ENCODE measurements at regions not wholly inside any gene's neighbourhood (a gene's known extent, or its start where the extent isn't known, plus 50 kb on each side); places are given as distances from the start of the nearest gene placed in this dataset.
A peak's percentile ranks its signal among the peaks of the same experiment; 100 is the strongest.

DNA sequence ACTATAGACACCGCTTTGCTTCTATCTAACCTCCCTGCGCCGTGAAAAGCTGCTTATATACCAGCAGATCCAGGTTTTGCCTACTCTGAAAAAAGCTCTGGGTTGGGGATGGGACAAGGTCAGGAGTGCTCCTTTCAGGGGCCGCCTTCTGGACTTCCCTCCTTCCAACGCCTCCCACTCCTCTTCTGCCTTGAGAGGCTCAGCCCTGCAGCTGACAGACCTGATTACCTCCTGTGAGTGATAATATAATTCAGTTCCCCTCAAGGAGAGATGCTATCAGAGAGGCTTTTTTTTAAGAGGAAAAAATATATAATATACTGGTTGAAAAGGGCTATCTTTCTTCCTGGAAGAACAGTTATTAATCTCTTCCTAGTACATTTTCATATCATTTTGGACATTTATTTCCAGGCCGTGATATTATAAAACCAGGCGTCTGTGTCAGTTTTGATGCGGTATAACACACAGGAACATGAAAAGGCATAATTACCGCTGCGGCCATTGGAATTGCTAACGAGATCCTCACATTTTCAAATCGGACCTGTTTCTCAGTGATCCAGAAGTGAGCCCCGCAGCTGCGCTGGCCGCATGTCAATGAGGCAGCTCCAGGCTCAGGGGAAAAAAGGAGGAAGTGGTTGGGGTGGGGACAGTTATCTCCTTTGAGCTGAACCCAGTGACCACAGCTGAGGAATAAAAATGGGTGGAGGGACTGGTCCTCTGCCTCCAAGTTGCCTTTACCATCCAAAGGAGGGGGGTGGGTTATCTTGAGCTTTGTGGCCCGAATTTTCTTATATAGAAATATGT is 457.1 kb downstream of the TYW1 start:
- no peaks in the 10 kb centered on the region for H3K36me3 ChIP-seq (ENCODE audit: control insufficient read depth in 2 of 3, insufficient read depth in 3 of 3, low read length in 3 of 3)
- no peak overlapping the region for H3K27ac ChIP-seq (ENCODE audit: low read depth in 2 of 2, low read length in 2 of 2)
- H3K9me3 ChIP-seq (ENCODE audit: control insufficient read depth in 2 of 3, insufficient read depth in 1 of 3, low read length in 3 of 3), result no peaks in the 10 kb centered on the region
- intact Hi-C loops (cut with DNase I), result no loop called here
- TF ChIP-seq, protein P1, sequence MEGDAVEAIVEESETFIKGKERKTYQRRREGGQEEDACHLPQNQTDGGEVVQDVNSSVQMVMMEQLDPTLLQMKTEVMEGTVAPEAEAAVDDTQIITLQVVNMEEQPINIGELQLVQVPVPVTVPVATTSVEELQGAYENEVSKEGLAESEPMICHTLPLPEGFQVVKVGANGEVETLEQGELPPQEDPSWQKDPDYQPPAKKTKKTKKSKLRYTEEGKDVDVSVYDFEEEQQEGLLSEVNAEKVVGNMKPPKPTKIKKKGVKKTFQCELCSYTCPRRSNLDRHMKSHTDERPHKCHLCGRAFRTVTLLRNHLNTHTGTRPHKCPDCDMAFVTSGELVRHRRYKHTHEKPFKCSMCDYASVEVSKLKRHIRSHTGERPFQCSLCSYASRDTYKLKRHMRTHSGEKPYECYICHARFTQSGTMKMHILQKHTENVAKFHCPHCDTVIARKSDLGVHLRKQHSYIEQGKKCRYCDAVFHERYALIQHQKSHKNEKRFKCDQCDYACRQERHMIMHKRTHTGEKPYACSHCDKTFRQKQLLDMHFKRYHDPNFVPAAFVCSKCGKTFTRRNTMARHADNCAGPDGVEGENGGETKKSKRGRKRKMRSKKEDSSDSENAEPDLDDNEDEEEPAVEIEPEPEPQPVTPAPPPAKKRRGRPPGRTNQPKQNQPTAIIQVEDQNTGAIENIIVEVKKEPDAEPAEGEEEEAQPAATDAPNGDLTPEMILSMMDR (IDR thresholded peaks at IDR 0.05; ENCODE audit: borderline replicate concordance, extremely low read depth, insufficient read depth), result no peak
- no peak overlapping the region for H3K9ac ChIP-seq (ENCODE audit: low read length in 3 of 3)
- no peak overlapping the region for H3K4me3 ChIP-seq (ENCODE audit: low read length in 3 of 3)
- no peaks in the 10 kb centered on the region for H3K4me1 ChIP-seq (ENCODE audit: control insufficient read depth in 2 of 3, insufficient read depth in 2 of 3, low read depth in 1 of 3, low read length in 3 of 3)
- DNase-seq (no peak), FAIRE-seq (no peak)
- H3K27me3 ChIP-seq (ENCODE audit: control insufficient read depth, insufficient read depth, low read length), result no peaks in the 10 kb centered on the region

DNA sequence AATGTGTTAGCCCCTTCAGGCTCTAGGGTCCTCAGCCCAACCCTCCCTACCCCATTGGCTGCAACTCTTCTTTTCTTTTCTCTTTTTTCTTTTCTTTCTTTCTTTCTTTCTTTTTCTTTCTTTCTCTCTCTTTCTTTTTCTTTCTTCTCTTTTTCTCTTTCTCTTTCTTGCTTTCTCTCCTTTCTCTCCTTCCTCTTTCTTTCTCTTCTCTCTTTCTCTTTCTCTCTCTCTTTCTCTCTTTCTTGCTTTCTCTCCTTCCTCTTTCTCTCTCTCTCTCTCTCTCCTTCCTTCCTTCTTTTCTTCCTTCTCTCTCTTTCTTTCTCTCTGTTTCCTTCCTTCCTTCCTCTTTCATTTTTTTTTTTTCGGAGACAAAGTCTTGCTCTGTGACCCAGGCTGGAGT is 458.9 kb downstream of the TYW1 start:
- H3K9me3 ChIP-seq (ENCODE audit: control insufficient read depth in 2 of 3, insufficient read depth in 1 of 3, low read length in 3 of 3), result no peaks in the 10 kb centered on the region
- H3K27ac ChIP-seq (ENCODE audit: low read depth in 2 of 2, low read length in 2 of 2), result no peak overlapping the region
- no peaks in the 10 kb centered on the region for H3K27me3 ChIP-seq (ENCODE audit: control insufficient read depth, insufficient read depth, low read length)
- TF ChIP-seq, protein P1 (IDR thresholded peaks at IDR 0.05; ENCODE audit: borderline replicate concordance, extremely low read depth, insufficient read depth), result no peak
- H3K36me3 ChIP-seq (ENCODE audit: control insufficient read depth in 2 of 3, insufficient read depth in 3 of 3, low read length in 3 of 3), result no peaks in the 10 kb centered on the region
- DNase-seq, result no peak
- no peak overlapping the region for H3K9ac ChIP-seq (ENCODE audit: low read length in 3 of 3)
- no peak for FAIRE-seq
- no peaks in the 10 kb centered on the region for H3K4me1 ChIP-seq (ENCODE audit: control insufficient read depth in 2 of 3, insufficient read depth in 2 of 3, low read depth in 1 of 3, low read length in 3 of 3)
- H3K4me3 ChIP-seq (ENCODE audit: low read length in 3 of 3), result no peak overlapping the region
- intact Hi-C loops (cut with DNase I), result no loop called here

DNA sequence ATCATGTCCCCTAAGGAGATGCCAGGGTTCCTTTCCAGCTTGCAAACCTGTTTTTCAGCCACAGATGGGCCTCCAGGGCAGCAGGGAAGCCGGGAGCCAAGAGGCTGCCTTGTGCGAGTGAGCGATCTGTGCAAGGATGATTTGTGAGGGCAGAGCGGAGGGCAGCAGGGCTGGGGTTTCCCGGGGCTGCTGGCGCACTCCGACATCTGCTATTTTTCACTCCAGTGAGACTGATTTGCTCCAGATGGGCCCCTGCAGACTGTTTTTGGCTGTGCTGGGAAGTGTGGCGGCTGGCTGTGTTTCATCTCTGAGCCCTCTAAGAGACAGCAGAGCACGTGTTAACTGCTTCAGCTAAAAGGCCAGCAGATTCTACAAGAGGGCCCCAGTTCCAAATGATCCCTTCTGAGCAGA is 466.2 kb downstream of the TYW1 start:
- H3K4me1 ChIP-seq (ENCODE audit: control insufficient read depth in 2 of 3, insufficient read depth in 2 of 3, low read depth in 1 of 3, low read length in 3 of 3), result no peaks in the 10 kb centered on the region
- TF ChIP-seq, protein P1 (IDR thresholded peaks at IDR 0.05; ENCODE audit: borderline replicate concordance, extremely low read depth, insufficient read depth), result no peak
- intact Hi-C loops (cut with DNase I), result no loop called here
- DNase-seq (peak; percentile 82 to 94 (median 91)), FAIRE-seq (no peak)
- H3K27ac ChIP-seq (ENCODE audit: low read depth in 2 of 2, low read length in 2 of 2), result no peak overlapping the region
- peaks cover 0 to 9% (median 0%) of the 10 kb centered on the region in 3 donors for H3K9me3 ChIP-seq (ENCODE audit: control insufficient read depth in 2 of 3, insufficient read depth in 1 of 3, low read length in 3 of 3)
- H3K27me3 ChIP-seq (ENCODE audit: control insufficient read depth, insufficient read depth, low read length), result no peaks in the 10 kb centered on the region
- no peak overlapping the region for H3K9ac ChIP-seq (ENCODE audit: low read length in 3 of 3)
- no peak overlapping the region for H3K4me3 ChIP-seq (ENCODE audit: low read length in 3 of 3)
- H3K36me3 ChIP-seq (ENCODE audit: control insufficient read depth in 2 of 3, insufficient read depth in 3 of 3, low read length in 3 of 3), result no peaks in the 10 kb centered on the region

All from kidney (tissue), 13 donors.